ENCODE measurements at regions not wholly inside any gene's neighbourhood (a gene's known extent, or its start where the extent isn't known, plus 50 kb on each side); places are given as distances from the start of the nearest gene placed in this dataset.

GRCh38 chr9:134267881-134268724 is 58.2 kb upstream of the RXRA start:
- H3K4me1 ChIP-seq (ENCODE audit: insufficient read depth, low read length, severe bottlenecking) = peaks cover 67% of the 10 kb centered on the region
- no peak overlapping the region for H2AFZ ChIP-seq (ENCODE audit: low read length)
- H3K9ac ChIP-seq (ENCODE audit: low read length) = peak overlapping the region; percentile 75
- no peaks in the 10 kb centered on the region for H3K9me3 ChIP-seq (ENCODE audit: low read length)
- no peaks in the 10 kb centered on the region for H4K20me1 ChIP-seq (ENCODE audit: insufficient read depth, low read length)
- peak overlapping the region; percentile 100 for H3K27ac ChIP-seq (ENCODE audit: low read depth, low read length, poor library complexity, severe bottlenecking)
- no peaks in the 10 kb centered on the region for H3F3A ChIP-seq (ENCODE audit: insufficient read depth, low read length)
- no peak for TF ChIP-seq CTCF (IDR thresholded peaks at IDR 0.05; ENCODE audit: low read length)
- TF ChIP-seq EZH2 (IDR thresholded peaks at IDR 0.05; ENCODE audit: borderline replicate concordance, low read length) = no peak
- no peaks in the 10 kb centered on the region for H3K79me2 ChIP-seq (ENCODE audit: insufficient read depth, low read length)
- H3K36me3 ChIP-seq (ENCODE audit: insufficient read depth, low read length) = no peaks in the 10 kb centered on the region
- peak overlapping the region; percentile 64 for H3K4me2 ChIP-seq (ENCODE audit: low read length)
- H3K4me3 ChIP-seq (ENCODE audit: low read depth, low read length, poor library complexity, severe bottlenecking) = peak overlapping the region; percentile 38
- H3K9me2 ChIP-seq (ENCODE audit: low read depth, low read length) = no peaks in the 10 kb centered on the region
- no peaks in the 10 kb centered on the region; the same call in 1 of the 2 replicates for H3K27me3 ChIP-seq (ENCODE audit: insufficient read depth, low read length)

GRCh38 chr9:134268747-134269146 is 57.5 kb upstream of the RXRA start:
- Histone ChIP-seq H3K79me2 (ENCODE audit: insufficient read depth, low read length) (no peaks in the 10 kb centered on the region), H3K9me2 (ENCODE audit: low read depth, low read length) (no peaks in the 10 kb centered on the region), H3K27ac (ENCODE audit: low read depth, low read length, poor library complexity, severe bottlenecking) (peak overlapping the region; percentile 100), H2AFZ (ENCODE audit: low read length) (no peak overlapping the region), H4K20me1 (ENCODE audit: insufficient read depth, low read length) (no peaks in the 10 kb centered on the region), H3K9me3 (ENCODE audit: low read length) (no peaks in the 10 kb centered on the region), H3K36me3 (ENCODE audit: insufficient read depth, low read length) (no peaks in the 10 kb centered on the region), H3F3A (ENCODE audit: insufficient read depth, low read length) (no peaks in the 10 kb centered on the region), H3K4me2 (ENCODE audit: low read length) (peak overlapping the region; percentile 64), H3K4me3 (ENCODE audit: low read depth, low read length, poor library complexity, severe bottlenecking) (peak overlapping the region; percentile 6), H3K4me1 (ENCODE audit: insufficient read depth, low read length, severe bottlenecking) (peaks cover 67% of the 10 kb centered on the region), H3K9ac (ENCODE audit: low read length) (peak overlapping the region; percentile 58), H3K27me3 (ENCODE audit: insufficient read depth, low read length) (no peaks in the 10 kb centered on the region)
- TF ChIP-seq CTCF (IDR thresholded peaks at IDR 0.05; ENCODE audit: low read length) = no peak
- TF ChIP-seq EZH2 (IDR thresholded peaks at IDR 0.05; ENCODE audit: borderline replicate concordance, low read length) = no peak

GRCh38 chr9:134271338-134272301 is 54.6 kb upstream of the RXRA start:
- peaks cover 71% of the 10 kb centered on the region for H3K4me1 ChIP-seq (ENCODE audit: insufficient read depth, low read length, severe bottlenecking)
- peak overlapping the region; percentile 100 for H3K27ac ChIP-seq (ENCODE audit: low read depth, low read length, poor library complexity, severe bottlenecking)
- no peak overlapping the region for H2AFZ ChIP-seq (ENCODE audit: low read length)
- no peaks in the 10 kb centered on the region for H3F3A ChIP-seq (ENCODE audit: insufficient read depth, low read length)
- no peaks in the 10 kb centered on the region for H3K79me2 ChIP-seq (ENCODE audit: insufficient read depth, low read length)
- H3K9me2 ChIP-seq (ENCODE audit: low read depth, low read length) = no peaks in the 10 kb centered on the region
- H3K27me3 ChIP-seq (ENCODE audit: insufficient read depth, low read length) = no peaks in the 10 kb centered on the region
- TF ChIP-seq CTCF (IDR thresholded peaks at IDR 0.05; ENCODE audit: low read length) (no peak), EZH2 (IDR thresholded peaks at IDR 0.05; ENCODE audit: borderline replicate concordance, low read length) (no peak)
- H3K4me3 ChIP-seq (ENCODE audit: low read depth, low read length, poor library complexity, severe bottlenecking) = peak overlapping the region; percentile 30
- peak overlapping the region; percentile 32; the same call in 1 of the 2 replicates for H3K9ac ChIP-seq (ENCODE audit: low read length)
- H4K20me1 ChIP-seq (ENCODE audit: insufficient read depth, low read length) = no peaks in the 10 kb centered on the region
- peak overlapping the region; percentile 38; the same call in 1 of the 2 replicates for H3K4me2 ChIP-seq (ENCODE audit: low read length)
- no peaks in the 10 kb centered on the region for H3K36me3 ChIP-seq (ENCODE audit: insufficient read depth, low read length)
- H3K9me3 ChIP-seq (ENCODE audit: low read length) = no peaks in the 10 kb centered on the region
